HS-27A (cell line): ENCODE measurements at regions not wholly inside any gene's neighbourhood (a gene's known extent, or its start where the extent isn't known, plus 50 kb on each side); places are given as distances from the start of the nearest gene placed in this dataset.

Source experiments
- DNase-seq: peaks from one replicate; pipeline ENCODE4 v3.0.0-alpha.2; 2012; ENCODE audit warnings: low read depth, missing footprints

DNA sequence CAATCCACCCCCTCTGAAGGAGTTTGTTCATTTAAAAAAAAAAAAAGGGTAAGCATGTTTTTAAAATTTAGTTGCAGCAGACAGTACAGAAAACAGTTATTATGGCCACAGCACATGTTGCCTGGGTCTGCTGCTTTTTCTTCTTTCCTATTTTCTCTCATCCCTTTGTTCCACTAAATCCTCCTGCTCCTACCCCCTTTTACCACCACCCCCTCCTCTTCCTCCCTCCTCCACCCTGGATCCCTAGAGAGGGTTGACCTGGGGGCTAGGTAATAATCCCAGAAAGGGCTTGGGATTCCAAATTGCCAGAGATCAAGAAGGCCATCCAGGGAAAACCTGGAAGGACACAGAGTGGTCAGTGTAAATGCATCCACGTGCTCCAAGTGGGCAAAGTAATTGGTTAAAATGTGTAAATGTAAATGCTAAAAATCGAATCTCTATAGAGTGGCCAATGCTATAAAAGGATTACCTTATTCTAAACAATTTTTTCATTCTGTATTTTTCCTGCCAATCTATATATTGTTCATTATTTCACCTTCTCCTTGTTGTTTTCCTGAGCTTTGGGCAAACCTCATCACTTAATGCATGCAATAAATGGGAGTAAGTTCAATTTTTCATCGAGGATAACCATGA is 89.0 kb upstream of the PIK3CG start:
- no peak for DNase-seq

DNA sequence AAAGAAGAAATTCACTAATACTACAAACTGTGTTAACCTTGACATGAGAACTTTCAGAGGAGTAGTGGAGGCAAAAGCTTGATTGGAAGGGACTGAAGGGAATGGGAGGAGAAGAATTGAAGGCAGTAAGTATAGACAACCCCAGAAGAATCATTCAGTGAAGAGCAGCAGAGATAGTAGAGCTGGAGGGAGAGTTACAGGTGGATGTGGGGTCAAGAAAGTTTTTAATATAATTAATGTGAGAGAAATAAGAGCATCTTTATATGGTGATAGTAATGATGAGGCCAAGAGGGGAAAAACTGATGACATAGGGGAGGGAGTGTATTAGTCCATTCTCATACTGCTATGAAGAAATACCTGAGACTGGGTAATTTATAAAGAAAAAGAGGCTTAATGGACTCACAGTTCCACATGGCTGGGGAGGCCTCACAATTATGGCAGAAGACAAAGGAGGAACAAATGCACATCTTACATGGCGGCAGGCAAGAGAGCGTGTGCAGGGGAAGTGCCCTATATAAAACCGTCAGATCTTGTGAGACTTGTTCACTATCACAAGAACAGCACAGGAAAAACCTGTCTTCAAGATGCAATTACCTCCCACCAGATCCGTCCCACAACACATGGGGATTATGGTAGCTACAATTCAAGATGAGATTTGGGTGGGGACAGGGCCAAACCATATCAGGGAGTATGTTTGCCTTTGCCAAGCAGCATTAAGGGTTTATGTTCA is 88.3 kb upstream of the PIK3CG start:
- no peak for DNase-seq

DNA sequence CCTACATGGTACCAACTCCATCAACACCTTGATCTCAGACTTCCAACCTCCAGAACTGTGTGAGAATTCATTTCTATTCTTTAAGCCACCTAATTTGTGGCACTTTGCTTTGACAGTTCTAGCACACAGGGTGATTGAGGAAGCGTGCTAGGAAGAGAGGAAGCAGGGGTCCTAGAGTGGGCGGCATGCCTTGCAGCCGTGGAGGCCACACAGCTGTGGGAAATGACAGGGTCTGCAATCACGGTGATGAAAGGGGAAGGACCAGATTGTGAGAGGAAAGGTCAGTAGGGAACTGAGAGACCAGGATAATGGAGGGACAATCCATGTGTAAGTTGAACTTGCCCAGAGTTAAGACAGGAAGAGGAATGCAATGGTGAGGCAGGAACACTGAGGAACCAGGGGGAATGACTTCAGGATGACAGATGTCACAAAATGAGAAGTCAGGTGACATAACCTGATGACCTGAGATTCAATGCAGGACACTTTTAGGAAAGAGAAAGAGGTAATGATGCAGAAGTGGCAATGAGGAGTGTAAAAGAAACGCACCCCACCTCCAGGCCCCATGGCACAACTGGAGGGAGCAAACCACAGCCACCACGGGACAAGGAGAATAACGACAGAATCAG is 87.3 kb upstream of the PIK3CG start:
- no peak for DNase-seq

DNA sequence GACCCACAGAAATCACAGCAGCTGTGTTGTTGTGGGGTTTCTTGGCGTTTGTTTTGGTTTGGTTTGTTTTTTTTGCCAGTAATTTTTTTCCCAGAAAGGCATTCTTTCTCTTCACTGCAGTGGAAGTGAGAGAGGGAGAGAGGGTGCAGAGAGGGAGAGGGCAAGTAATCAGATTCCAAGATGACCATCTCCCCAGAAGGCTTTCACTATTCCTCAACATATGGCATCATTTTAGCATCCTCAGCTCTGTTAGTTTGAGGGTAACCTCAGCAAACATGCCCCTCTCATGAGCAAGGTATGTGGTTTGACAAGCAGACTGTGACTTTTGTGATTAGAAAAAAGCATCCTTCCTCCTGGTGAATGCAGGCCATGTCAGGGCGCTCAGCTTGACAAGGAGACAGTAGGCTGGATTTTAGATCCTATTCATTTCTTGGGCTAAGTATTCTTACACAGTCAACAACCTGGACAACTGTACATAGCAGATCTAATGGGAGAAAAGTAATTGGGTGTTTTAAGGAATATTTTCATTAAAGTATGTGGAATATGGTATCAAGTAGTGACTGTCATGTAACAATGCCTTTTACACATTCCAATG is 86.3 kb upstream of the PIK3CG start:
- DNase-seq: no peak

DNA sequence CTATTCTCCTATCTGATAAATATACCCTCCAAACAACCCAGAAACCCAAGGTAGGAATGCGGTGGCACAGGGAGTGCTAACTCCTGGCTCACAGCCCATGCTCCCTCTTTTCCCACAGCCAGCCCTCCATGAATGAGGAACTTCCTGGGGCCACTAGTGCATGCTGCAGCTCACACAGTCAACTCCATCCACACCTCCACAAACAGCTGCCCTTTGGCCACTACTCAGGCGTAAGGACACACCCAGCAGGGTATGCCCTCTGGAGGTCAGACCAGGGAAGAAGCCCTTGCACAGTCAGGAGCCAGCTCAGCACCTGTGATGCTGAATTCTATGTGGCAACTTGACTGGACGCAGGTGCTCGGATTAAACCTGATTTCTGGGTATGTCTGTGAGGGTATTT is 85.2 kb upstream of the PIK3CG start:
- DNase-seq: no peak

DNA sequence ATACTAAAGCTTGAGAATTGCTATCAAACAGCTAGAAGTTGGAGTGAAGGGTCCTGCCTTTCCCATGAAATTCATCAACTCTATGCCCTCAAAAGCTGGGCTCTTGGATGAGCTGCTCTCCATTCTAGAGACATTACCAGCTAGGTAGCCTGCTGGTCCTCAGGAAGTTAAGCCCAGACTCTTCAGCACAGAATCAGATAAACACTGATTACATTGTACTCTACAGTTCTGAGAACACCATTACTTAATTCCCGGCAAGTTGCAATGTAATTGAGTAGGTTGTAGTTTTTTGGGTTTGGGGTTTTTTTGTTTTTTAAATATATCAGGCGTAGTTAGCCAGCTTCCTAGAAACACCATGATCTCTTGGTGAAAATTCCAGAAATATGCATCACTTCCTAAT is 84.1 kb upstream of the PIK3CG start:
- no peak for DNase-seq

DNA sequence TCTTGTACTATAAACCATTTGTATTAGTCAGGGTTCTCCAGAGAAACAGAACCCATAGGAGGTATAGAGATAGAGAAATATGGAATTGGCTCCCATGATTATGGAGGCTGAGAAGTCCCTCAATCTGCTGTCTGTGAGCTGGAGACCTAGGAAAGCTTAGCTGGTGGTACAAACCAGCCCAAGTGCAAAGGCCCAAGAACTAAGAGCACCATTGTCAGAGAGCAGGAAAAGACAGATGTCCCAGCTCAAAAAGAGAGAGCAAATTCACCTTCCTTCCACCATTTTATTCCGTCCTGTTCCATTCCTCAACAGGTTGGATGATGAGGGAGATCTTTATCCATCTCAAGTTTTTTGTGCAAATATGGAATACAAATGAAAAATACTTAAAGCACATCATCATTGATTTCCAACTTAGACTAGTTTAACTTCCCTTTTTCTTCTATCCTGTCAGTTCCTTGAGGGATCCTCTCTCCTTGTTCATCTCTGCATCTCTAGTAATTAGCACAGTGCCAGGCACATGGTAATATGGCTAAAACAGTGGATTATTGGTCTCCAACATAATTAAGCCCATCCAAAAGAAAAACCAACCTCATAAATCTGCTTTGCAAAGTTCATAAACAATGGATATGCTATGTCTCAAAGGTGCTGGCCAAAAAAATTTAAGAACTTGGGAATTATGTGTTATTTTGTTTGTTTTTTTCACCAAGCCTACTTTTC is 83.1 kb upstream of the PIK3CG start:
- no peak for DNase-seq

DNA sequence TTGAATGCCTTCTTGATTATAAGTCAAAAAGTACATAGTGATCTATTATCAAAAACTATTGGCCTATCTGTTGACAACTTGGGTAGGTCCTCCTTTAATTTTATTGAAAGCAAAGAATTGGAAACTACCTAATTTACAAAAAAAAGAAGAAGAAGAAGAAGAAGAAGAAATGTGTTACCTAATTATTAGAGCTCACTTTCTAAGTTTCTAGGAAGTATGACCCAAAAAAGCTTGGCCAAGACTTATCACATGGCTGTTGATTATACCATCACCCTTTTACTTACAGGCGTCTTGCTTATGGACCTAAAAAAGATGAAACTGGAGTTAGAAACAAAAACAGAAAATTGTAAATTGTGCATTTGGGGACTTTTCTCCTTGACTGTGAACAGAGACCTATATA is 81.8 kb upstream of the PIK3CG start:
- no peak for DNase-seq

DNA sequence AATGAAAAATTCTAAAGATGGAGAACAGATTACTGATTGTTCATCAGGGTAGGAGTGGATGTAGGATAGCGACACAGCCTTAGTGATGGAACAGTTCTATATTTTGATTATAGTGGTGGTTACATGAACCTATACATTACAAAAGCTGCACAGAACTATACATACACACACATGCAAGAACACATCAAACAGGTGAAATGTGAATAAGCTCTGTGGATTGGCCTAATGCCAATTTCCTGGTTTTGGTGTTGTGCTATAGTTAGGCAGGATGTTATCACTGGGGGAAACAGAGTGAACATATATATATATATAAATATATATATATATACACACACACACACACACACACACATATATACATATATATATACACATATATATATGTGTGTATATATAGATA is 76.4 kb upstream of the PIK3CG start:
- no peak for DNase-seq

DNA sequence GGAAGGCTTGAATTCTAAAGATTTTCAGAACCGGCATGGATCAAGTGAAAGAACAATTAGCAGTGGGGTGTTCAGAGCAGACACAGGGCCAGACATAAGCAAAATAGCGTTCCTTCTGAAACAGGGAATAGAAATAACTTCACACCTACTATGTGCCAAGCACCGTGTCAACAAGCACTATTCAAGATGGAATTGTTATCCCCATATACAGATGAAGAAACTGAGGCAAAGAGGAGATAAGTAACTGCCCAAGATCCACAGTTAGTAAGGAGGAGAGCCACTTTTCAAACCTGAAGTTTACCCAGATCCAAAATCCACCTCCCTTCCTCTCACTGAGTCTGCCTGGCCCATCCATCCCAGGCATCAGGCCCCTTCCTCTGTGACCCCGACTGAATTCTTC is 73.6 kb upstream of the PIK3CG start:
- DNase-seq: no peak

DNA sequence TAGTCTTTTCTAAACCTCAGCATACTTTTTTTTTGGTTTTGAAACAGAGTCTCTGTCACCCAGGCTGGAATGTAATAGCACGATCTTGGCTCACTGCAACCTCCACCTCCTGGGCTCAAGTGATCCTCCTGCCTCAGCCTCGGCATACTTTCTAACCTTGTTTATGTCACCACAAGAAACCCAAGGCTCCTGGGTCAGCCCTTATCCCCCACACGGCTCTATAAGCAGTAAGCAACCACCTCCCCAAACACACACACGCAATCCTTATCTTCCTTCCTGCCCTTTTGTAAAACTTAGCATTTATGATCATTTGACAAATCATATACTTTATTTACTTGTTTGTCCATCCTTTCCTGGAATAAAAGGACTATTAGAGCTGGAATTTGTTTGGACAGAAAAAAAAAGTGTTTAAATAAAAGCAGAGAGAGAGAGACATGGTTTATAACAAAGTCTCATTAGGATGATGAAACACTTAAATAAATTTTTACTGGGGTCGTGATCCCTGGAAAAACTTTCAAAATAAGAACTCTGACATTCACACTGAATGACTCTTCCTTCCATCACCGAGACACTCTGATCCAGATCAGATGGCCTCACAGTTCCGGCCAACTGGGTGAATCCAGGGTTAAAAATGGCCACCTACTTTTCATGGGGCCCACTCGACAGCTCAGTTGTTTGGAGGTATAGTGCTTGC is 72.7 kb upstream of the PIK3CG start:
- no peak for DNase-seq

DNA sequence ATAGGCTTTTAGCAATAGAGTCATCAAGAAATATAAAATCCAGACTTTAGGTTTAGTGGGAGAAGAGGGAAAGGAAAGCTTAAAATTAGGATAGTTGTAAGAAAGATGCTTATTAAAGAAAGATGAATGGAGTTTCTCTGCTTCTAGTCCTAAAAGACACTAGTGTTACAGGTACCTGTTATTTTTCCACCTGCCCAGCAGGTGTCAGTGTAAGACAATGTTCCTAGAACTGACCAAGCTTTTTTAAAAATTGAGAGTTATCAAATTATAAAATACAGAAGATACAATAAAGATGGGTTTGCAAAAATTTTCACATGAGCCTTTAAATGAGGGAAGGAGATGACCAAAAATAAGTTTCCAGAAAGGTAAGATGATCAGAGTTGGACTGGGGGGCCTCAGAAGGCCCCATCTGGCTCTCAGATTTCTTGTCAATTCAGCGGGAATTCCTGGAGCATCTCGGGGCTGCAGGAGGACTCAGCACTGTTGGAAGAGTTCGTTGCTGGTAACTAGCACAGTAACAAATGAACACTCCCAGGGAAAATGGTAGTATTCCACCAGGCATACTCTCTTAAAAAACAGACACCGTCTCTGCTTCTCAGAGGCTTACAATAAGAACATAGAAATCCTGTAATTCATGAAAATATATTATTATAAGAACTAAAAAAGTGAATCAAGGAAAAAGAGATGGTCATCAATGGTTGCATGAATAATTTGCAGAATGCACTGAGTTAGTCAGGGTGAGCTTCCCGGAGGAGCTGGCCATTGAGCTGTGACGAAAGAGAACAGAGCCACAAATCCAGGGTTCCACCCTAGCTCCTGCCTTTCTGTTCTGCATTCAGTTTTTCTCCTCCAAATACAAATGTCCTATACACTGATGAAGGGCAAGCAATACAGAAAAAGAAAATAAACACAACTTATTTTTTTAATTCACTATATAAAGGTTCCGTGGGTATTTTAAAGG is 71.8 kb upstream of the PIK3CG start:
- DNase-seq: no peak

DNA sequence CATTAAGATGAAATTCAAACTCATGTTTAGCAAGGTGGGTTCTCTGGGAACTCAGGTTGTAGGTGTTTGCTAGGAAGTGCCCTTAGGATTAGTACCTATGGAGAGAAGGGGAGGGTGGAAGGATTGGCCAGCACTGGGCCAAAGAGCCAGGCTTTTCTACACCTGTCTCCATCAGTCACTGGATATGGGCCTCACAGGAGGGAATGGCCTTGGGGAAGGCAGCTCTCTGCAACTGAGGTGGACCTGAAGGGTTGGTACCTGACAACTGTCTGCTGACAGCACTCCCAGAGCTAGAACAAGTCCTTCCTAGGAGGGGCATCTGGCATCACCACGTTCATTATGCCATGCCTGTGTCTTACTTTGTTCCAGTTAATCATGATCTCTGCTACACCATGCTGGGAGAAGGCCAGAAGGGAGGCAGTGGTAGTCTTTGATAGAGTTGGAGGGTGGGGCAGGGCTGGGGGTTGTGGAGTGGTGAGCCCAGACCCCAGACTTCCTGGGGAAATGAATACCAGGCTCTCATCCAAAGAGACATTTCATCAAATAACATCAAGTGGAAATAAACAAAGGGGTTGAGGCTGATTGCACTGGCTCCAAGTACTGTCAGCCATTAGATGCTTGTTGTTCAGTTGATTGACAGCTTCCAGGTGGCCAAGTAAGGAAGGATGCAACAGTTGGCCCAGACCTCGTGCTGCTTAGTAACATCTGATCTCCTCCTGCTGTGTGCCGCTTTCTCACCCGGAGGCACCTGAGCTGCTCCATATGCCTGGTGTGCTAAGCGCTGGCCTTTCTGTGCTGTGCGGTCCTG is 70.6 kb upstream of the PIK3CG start:
- DNase-seq: no peak

DNA sequence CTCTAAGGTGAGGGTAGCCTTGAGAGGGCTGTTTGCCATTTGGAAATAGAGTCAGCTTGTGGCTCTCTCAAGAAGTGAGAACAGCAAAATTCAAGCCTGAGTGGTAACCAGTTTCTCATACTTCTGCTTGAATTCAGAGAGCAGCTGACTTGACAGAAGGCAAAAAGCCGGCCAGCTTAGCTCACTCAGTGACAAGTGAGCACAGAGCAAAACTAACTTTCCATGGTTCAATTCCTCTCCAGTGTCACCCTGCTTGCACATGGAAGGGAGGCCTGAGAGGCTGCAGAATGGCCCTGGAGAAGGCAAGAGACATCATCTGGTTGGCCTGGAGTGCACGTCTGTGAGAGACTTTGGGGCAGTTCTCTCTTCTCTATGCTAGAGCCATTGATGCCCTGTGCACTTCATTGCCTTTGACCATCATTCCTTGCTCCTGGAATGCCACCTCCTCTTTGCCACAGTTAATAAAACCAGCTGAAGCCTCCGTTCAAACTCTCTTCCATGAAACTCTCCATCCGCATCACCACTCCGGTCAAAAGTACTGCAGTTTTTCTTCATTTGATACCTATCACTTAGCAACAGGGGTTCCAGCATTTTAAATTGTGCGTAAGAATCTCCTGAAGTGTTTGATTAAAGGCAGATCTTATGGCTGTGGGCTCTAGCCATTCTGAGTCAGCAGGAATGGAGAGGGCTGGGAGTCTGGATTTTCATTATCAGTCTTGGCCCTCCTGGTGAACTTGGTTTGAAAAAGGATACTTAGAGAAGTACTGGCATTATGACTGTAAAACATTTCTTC is 69.8 kb upstream of the PIK3CG start:
- no peak for DNase-seq

DNA sequence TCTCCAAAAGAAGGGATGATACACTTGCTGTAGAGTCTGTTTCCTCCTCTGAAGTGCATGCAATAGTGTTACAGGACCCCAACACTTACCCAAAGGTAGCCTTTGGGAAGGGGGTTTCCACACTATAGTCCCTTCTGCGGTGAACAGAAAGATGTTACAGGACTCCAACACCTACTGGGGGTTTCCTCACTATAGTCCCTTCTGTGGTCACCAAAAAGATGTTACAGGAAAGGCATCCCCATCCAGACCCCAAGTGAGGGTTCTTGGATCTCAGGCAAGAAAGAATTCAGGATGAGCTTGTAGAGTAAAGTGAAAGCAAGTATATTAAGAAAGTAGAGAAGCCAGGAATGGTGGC is 69.2 kb upstream of the PIK3CG start:
- no peak for DNase-seq

DNA sequence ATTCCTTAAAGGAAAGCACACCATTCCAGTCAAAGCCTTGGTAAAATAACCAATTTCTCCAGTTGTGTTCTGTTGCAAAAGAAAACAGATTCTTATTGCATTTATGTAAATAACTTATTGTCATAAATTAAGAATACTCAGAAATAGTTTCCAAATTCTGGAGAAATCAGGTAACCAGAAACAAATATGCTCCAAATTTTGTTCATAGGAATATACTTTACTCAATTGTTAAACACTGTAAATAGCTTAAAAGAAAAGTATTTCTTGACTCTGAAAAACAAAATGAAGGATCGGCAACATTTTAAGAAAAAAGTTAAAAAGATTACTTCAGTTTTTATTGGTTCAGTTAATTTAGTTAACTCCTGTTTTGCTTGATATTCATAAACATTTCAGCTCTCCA is 67.1 kb upstream of the PIK3CG start:
- DNase-seq: no peak

DNA sequence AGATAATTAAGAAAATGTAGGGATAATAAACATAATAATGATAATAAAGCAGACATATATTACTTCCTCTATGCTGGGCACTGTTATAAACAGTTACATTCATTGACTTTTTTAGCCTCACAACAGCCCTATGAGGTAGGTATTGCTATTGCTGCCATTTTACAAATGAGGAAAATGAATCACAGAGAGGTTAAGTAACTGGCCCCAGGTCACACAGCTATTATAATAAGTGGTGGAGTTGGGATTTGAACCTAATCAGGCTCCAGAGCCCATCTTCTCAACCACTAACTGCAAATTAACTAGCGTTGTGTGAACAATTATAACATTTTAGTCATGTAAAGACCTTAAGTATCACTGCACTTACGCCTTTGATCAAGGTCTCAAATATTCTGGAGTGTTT is 62.5 kb upstream of the PIK3CG start:
- no peak for DNase-seq

DNA sequence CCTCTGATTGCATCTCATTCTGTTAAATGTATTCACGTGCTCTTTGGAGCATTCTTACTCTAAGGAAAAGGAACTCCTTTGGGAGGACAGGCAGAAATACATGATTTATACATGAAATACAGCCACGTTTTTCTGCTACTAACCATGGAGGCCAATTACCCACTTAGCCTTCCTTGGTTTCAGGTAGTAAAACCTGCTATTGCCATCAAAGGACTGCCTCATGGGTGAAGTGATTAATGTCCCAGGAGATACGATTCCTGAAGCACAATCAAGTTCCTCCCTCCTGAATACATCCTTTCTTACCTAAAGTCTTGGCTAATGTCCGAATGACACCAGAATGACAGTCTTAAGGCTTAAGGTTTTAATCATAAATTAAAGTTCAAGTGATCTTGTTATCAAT is 58.5 kb upstream of the PIK3CG start:
- no peak for DNase-seq

DNA sequence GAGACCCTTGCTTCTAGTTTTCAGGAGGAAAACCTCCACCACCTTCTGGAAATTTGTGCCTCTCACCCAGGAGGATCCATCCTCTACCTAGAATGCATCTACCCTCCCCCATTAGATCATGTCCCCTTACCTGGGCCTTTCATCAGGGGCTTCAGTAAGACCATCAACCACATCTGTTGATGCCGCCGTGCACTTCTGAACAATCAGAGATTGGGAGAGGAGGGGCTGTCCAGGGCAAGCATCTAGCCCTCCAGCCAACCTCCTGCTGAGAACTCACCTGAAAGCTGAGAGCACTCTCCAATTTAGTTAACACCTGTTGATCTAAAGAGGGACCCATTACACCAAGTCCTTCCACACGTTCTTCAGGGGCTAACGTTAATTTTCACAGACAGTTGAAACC is 57.6 kb upstream of the PIK3CG start:
- no peak for DNase-seq
